T-helper 1 cell (primary cell): ENCODE measurements at regions not wholly inside any gene's neighbourhood (a gene's known extent, or its start where the extent isn't known, plus 50 kb on each side); places are given as distances from the start of the nearest gene placed in this dataset.

ENCODE experiments used
- DNase-seq, 5 donors: peaks; one replicate each; pipeline ENCODE4 v3.0.0-alpha.2; 2012 to 2020

- no peak for DNase-seq
Measured at GRCh38 chrY:7463711-7464110, 552.2 kb upstream of the AMELY start.

DNA sequence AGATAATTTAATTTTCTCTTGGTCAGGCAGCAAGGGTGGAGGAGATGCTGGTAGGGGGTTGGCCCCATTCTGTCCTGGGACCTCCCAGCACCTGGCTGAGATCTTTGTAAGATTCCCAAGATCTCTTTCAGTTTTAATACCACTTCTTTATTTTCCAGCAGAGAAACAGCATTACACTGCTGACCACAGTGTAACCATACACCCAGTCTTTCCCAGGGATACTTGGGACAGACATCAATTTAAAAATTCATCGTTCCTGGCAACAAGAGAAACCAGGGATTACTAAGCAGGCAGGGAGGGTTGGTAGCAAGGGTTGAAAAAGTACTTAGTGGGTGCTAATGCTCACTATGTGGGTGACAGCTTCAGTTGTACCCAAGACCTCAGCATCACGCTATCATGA, 551.6 kb upstream of the AMELY start:
- no peak for DNase-seq

- no peak for DNase-seq
Measured at GRCh38 chrY:7462657-7463056, 551.1 kb upstream of the AMELY start.

- no peak for DNase-seq
Measured at GRCh38 chrY:7461873-7462525, 550.4 kb upstream of the AMELY start.

DNA sequence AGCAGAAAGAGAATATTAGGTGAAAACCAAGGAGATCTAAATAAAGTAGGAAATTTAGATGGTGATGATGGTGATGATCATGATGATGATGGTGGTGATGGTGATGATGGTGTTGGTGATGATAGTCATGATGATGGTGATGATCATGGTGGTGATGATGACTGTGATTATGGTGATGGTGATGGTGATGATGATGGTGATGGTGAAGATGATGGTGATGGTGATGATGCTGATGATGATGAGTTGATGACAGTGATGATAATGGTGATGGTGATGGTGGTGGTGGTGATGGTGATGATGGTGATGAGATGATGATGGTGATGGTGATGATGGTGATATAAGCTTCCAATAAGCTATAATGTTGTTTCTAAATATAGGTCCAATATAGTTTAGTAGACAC, 548.2 kb upstream of the AMELY start:
- no peak for DNase-seq

DNA sequence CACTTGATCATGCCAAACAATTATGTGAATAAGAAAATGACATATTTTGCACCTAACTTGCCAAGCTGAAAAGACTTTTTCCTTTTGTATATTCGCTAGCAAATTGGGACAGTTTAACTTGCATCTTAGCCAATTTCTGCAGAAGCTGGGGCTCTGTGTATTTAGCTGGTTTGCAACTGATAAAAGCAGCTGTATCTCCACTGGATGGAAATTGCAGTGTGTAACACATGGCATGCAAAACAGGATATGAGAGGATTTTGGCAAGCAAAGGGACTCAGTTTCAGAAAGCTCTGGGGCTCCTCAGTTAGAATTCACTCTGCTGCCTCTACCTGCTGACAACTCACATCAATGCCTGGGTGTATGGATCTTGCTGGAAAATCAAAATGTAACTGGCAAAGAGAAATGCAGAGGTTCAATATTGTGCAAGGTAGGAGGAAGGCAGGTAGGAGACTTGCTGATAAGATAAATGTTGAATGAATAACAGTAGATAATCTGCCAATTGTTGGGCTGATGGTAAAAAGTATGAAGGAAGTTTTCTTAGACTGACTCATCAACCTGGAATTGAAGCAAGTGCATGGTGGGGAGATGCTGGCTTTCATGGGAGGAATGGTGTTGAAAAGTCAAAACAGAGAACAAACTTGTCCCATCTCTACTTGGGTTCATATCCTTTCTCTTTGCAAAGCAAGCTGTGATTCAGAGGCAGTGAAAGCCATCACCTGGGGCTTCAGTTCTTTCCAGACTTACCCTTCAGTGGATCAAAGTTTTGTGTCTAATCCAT, 546.9 kb upstream of the AMELY start:
- DNase-seq: no peak

GRCh38 chrY:7457286-7458015, 545.9 kb upstream of the AMELY start:
- DNase-seq: no peak

GRCh38 chrY:7455626-7456025, 544.1 kb upstream of the AMELY start:
- DNase-seq: no peak

GRCh38 chrY:7453336-7453735, 541.8 kb upstream of the AMELY start:
- no peak for DNase-seq

DNA sequence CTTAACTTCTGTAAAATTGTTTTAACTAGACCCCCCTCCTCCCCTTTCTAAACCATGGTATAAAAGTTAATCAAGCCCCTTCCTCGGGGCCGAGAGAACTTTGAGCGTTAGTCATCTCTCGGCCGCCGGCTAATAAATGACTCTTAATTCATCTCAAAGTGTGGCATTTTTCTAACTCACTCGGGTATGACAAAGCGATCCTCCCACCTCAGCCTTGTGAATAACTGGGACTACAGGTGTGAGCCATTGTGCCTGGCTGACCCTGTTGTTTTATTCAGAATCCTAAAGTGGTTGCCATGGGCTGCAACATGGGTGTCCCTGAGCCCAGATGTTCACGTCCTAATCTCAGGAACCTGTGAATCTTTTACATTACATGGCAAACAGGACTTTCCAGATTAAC, 540.7 kb upstream of the AMELY start:
- no peak for DNase-seq

DNA sequence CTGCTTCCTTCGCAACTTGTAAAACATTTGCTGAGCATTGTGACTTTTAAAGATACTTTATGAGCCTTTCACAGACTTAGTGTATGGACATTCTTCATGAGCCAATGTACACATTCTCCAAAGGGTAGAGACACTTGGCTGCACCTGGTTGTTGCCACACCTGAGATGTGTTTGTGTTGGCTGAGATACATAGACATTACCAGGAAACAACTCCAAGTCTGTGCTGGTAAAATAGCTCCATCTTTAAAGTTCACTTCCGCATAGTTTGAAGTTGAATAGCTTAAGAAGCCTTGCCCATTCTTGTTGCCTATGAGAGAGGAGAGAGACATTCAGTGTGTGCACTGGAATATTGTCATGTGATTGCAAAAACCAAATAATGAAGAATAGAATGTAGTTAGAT, 538.3 kb upstream of the AMELY start:
- no peak for DNase-seq

DNA sequence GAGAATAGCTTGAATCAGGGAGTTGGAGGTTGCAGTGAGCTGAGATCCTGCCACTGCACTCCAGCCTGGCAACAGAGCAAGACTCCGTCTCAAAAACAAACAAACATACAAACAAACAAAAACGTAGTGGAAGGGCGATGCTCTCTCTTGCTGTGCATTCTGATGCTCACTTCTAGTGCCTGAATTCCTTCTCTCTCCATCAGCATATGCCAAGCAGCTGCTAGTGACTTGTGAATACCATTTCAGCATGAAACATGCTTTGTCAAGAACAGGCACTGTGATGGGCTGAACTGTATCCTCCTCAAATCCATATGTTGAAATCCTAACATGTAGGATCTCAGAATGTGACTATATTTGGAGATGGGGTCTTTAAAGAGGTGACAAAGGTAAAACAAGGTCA, 537.1 kb upstream of the AMELY start:
- no peak for DNase-seq

- no peak for DNase-seq
Measured at GRCh38 chrY:7447881-7448516, 536.4 kb upstream of the AMELY start.

GRCh38 chrY:7444141-7444540, 532.6 kb upstream of the AMELY start:
- no peak for DNase-seq

DNA sequence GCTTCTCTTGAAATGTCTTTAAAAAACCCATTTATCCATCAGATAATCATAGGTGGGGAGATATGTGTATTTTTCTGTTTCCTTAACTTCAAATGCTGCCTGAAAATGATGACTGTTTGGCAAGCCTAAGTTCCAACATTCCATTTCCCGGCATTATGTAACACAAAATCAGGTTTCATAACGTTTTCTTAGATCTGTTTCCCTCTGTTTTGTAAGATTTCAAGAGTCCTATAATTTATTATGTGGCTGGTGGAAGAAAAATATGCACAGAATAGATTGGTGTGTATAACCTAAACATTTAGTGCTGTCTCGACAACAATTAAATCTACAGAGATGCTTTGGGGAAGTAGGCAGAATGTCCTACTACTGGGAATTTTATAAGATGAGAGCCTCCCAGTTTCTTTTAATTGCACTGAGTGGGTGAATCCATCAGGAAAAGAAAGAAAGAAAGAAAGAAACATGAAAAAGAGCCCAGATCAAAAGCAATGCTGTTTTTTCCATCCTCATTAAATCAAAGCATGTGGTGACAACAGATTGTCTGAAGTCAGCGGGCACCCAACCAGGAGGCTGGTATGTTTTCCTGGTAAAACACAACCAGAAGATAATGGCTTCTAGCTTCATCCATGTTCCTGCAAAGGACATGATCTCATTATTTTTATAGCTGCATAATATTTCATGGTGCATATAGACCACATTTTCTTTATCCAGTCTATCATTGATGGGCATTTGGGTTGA, 529.4 kb upstream of the AMELY start:
- DNase-seq: no peak

- DNase-seq: no peak
Measured at GRCh38 chrY:7437086-7437485, 525.5 kb upstream of the AMELY start.

DNA sequence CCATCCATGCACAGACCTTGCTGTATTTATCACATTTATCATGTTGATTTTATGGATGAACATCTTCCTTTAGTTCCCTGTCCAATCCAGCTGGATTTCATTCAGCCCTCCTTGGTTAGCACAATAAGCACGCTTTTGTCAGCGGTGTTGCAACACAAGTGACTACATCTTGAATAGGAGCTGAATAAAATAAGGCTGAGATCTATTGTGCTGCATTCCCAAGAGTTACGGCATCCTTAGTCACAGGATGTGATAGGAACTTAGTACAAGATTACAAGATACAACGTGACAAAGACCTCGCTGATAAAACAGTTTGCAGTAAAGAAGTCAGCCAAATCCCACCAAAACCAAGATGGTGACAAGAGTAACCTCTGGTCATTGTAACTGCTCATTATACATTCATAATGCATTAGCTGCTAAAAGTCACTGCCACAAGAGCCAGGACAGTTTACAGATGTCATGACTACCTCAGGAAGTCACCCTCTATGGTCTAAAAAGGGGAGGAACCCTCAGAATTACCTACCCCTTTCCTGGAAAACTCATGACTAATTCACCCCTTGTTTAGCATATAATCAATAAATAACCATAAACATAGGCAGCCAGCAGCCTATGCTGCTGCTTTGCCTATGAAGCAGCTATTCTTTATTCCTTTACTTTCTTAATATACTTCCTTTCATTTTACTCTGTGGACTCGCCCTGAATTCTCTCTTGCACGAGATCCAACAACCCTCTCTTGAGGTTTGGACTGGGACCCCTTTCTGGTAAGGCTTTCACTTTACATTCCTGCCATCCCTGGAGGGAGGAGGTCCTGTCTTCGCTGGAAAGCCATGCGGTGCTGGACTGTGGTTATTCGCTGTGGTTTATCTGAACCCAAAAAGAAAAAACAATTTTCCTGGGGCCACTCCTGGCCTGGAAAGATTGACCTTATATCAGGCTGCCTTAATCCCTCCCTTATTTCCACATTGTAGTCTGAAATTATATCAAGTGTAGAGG, 522.6 kb upstream of the AMELY start:
- DNase-seq: no peak

- DNase-seq: no peak
Measured at GRCh38 chrY:7419165-7419564, 507.6 kb upstream of the AMELY start.

GRCh38 chrY:7417946-7418345, 506.4 kb upstream of the AMELY start:
- no peak for DNase-seq

DNA sequence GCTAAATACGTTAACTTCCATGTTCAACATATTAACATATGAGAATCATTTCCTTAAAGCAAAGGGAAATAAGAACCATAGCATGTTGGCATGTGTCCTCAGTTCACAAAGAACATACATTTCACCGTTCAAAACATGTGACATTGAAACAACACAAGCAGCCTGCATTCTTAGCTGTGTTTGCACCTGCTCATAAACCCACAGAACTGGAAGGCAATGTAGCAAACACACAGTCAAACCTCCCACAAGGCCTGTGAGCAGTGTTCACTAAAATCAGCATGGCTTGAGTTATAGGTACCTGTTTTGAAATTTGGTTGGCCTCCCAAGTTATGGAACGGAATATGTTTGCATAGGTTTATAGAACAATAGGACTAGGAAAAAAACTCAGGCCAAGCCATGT, 504.9 kb upstream of the AMELY start:
- no peak for DNase-seq

DNA sequence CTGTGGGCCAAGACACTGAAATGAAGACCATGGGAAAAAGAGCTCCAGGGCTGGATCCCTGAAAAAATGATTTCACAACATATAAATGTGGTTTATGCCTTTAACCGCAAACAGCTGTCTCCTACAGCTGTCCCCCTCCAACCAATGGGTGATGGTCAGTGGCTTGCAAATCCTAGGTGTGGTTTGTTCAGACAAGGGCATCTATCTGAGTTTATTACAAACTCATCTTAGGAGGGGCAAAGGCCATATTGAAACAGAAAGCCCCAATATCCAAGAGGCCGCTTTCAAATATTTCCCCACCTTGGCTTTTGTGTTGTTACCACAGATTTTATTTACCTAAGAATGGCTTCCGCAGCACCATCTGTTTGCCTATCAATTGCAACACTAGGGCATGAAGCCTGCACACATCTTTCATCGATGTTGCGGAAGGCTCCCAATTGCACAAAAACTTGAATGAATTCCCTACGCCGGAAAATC, 503.6 kb upstream of the AMELY start:
- no peak for DNase-seq
